ENCODE measurements at regions not wholly inside any gene's neighbourhood (a gene's known extent, or its start where the extent isn't known, plus 50 kb on each side); places are given as distances from the start of the nearest gene placed in this dataset.

GRCh38 chr9:124198948-124199347, 58.8 kb upstream of the NEK6 start:
- peaks cover 54% of the 10 kb centered on the region for H3K4me1 Mint-ChIP-seq
- DNase-seq (ENCODE audit: low spot score in 2 of 2) (no peak), ATAC-seq (ENCODE audit: low read depth) (no peak)
- peak overlapping the region; percentile 95 for H3K27ac Mint-ChIP-seq
- peak overlapping the region; percentile 27 for H3K4me3 Mint-ChIP-seq
- H3K9me3 Mint-ChIP-seq: peaks cover 10% of the 10 kb centered on the region
- no peaks in the 10 kb centered on the region for H3K27me3 Mint-ChIP-seq
- peaks cover 14% of the 10 kb centered on the region for H3K36me3 Mint-ChIP-seq

GRCh38 chr9:124199474-124199873, 58.3 kb upstream of the NEK6 start:
- no peaks in the 10 kb centered on the region for H3K27me3 Mint-ChIP-seq
- DNase-seq (ENCODE audit: low spot score in 2 of 2) (no peak), ATAC-seq (ENCODE audit: low read depth) (no peak)
- peaks cover 57% of the 10 kb centered on the region for H3K4me1 Mint-ChIP-seq
- peak overlapping the region; percentile 95 for H3K27ac Mint-ChIP-seq
- H3K4me3 Mint-ChIP-seq: no peak overlapping the region
- peaks cover 14% of the 10 kb centered on the region for H3K36me3 Mint-ChIP-seq
- H3K9me3 Mint-ChIP-seq: peaks cover 10% of the 10 kb centered on the region

- H3K9me3 Mint-ChIP-seq: no peaks in the 10 kb centered on the region
- H3K27me3 Mint-ChIP-seq: no peaks in the 10 kb centered on the region
- DNase-seq (ENCODE audit: low spot score in 2 of 2): peak; percentile 61 to 78
- H3K4me1 Mint-ChIP-seq: peaks cover 63% of the 10 kb centered on the region
- H3K36me3 Mint-ChIP-seq: no peaks in the 10 kb centered on the region
- peak overlapping the region; percentile 93 for H3K27ac Mint-ChIP-seq
- peak overlapping the region; percentile 75 for H3K4me3 Mint-ChIP-seq
- ATAC-seq (ENCODE audit: low read depth): peak; percentile 91
Observed at GRCh38 chr9:124202447-124202971, 55.2 kb upstream of the NEK6 start.

GRCh38 chr9:124205686-124206352, 51.9 kb upstream of the NEK6 start:
- Mint-ChIP-seq H3K4me1 (peaks cover 61% of the 10 kb centered on the region), H3K9me3 (no peaks in the 10 kb centered on the region), H3K27ac (peak overlapping the region; percentile 100), H3K36me3 (no peaks in the 10 kb centered on the region), H3K4me3 (peak overlapping the region; percentile 76), H3K27me3 (no peaks in the 10 kb centered on the region)
- DNase-seq (ENCODE audit: low spot score in 2 of 2) (no peak), ATAC-seq (ENCODE audit: low read depth) (no peak)

GRCh38 chr9:124206391-124206790, 51.4 kb upstream of the NEK6 start:
- H3K27me3 Mint-ChIP-seq: no peaks in the 10 kb centered on the region
- H3K36me3 Mint-ChIP-seq: no peaks in the 10 kb centered on the region
- no peaks in the 10 kb centered on the region for H3K9me3 Mint-ChIP-seq
- ATAC-seq (ENCODE audit: low read depth) (peak; percentile 43), DNase-seq (ENCODE audit: low spot score in 2 of 2) (peak in 1 of 2 donors; percentile 40)
- H3K27ac Mint-ChIP-seq: peak overlapping the region; percentile 100
- H3K4me3 Mint-ChIP-seq: peak overlapping the region; percentile 76
- H3K4me1 Mint-ChIP-seq: peaks cover 65% of the 10 kb centered on the region
